NCI-H146 (cell line): ENCODE measurements at regions not wholly inside any gene's neighbourhood (a gene's known extent, or its start where the extent isn't known, plus 50 kb on each side); places are given as distances from the start of the nearest gene placed in this dataset.

Experiments used
- DNase-seq: peaks from one replicate; lab custom pipeline; 2025; lab: John Stamatoyannopoulos, UW

GRCh38 chr14:22513066-22513812 lies 75.8 kb downstream of the DAD1 start:
- no peak for DNase-seq

DNA sequence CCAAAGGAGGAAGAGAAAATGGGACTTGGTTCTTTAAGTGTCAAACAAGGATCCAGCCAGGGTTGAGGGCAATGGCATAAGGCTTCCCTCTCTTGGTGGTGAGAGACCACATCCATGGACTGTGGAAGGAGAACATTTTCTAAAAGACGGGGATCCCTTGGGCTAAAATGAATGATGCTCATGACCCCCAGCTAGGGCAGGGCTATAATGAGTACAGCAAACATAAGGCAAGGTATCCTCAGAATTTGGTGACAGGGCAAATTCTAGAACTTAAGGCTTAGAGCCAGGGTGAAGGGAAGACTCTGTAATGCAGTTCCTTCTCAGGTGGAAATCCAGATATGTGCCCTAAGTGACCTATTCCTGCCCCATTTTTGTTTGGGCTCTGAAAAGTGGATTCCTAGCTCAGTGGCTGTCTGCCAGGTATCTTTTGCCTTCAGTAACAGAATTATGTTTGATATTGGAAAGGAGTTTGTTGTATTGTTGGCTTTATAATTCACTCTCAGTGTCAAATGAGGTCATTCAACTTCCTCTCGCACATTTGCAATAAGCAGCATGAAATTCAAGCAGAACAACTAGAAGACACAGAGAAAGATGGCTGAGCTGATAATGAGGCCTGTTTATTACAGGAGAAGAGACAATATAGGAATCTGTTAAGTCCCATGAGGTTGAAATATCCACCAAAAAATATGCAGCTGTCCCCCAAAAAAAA lies 76.8 kb downstream of the DAD1 start:
- no peak for DNase-seq

GRCh38 chr14:22510527-22511110 lies 78.4 kb downstream of the DAD1 start:
- no peak for DNase-seq

GRCh38 chr14:22509751-22510300 lies 79.2 kb downstream of the DAD1 start:
- DNase-seq: no peak

GRCh38 chr14:22509036-22509709 lies 79.9 kb downstream of the DAD1 start:
- no peak for DNase-seq

- DNase-seq: no peak
These were observed 80.4 kb downstream of the DAD1 start for GRCh38 chr14:22508662-22509035.

- DNase-seq: no peak
These were observed 80.9 kb downstream of the DAD1 start for GRCh38 chr14:22508150-22508457.

DNA sequence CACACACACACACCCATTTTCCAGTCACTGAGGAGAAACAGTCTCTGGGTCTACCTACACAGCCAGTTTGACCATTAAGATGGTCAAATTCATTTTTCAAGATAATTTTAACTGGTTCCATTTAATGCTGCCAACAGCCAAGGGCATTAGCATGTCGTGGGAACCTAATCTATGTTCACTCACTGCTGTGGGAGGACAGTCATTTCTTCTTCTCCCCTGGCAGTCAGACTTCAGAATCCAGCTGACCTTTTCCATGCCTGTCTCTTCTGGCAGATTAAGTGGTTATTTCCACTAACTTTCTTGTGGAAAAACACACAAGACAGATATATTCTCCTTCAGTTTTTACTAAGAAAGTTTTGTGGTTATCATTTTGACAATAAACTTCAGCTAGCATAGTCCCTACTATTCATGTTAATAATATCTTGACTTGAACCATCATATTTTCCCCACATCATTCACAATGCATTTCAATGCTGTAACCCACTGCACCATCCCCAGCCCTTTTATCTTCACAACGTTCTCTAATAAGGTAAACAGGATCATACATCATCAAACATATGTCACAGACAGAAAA lies 82.2 kb downstream of the DAD1 start:
- no peak for DNase-seq

GRCh38 chr14:22506378-22506710 lies 82.7 kb downstream of the DAD1 start:
- DNase-seq: no peak

DNA sequence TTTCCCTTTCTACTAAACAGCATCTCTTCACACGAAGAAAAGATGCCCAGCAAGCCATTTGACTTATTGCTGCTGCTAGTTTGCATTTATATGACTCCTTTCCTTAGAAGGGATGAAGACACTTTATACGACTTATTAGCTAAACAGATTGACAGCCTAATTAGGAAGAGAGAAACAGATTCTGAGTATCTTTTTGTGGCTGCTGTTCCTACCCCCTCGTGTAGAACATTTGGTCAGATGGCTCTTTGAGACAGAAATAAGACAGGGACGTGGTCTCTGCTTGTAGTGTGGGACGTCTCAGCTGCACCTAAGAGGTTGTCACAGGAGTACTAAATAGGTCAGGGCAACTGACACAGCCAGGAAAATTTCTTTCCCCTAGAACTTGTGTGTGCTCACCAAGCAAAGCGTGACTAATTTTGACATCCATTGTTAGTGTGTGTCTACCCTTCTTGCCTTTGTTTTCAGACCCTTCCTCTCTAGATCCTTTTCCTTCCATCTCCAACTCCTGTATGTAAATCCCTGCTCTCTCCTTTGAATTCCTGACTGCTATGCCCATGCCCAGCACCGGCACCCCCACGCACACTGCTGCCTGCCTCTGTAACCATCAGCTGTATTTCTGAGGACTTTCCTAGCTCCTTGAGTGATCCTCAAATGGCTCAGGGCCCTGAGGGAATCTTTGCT lies 83.2 kb downstream of the DAD1 start:
- no peak for DNase-seq

DNA sequence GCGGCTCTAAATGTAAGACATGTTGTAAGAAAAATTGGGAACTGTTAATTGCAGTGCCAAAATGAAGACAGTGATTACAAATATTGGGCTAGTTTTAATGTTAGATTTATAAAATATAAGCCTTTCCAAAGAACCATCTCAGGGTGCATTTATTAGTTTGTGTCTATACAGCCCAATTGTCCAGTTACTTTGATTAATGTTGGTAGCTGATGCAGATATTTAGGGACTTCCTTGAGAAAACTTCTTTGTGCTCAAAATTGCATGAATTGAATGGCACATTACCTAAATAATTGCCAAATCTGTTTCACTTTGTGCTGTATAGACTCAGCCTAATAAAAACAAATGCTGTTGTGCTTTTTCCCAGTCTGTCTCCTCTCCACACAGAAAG lies 83.7 kb downstream of the DAD1 start:
- no peak for DNase-seq

- DNase-seq: no peak
These were observed 86.5 kb downstream of the DAD1 start for GRCh38 chr14:22502551-22502950.

DNA sequence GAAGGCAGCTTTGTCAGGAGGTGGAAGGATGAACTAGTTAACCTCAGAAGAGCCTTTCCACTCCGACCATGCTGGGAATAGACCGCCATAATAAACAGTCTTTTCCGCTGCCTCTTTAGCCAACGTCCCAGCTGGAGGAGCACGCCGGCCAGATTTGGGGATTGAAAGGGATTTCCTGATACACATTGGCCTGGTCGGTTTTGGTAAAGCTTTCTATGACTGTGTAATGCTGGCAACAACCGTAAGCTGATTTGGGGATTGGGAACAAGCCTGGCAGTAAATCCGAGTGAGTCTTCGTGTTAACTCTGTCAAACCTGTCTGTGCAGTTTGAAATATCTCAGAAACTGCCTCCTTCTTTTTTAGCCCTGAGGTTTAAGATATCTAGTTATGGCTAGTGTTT lies 87.0 kb downstream of the DAD1 start:
- no peak for DNase-seq

DNA sequence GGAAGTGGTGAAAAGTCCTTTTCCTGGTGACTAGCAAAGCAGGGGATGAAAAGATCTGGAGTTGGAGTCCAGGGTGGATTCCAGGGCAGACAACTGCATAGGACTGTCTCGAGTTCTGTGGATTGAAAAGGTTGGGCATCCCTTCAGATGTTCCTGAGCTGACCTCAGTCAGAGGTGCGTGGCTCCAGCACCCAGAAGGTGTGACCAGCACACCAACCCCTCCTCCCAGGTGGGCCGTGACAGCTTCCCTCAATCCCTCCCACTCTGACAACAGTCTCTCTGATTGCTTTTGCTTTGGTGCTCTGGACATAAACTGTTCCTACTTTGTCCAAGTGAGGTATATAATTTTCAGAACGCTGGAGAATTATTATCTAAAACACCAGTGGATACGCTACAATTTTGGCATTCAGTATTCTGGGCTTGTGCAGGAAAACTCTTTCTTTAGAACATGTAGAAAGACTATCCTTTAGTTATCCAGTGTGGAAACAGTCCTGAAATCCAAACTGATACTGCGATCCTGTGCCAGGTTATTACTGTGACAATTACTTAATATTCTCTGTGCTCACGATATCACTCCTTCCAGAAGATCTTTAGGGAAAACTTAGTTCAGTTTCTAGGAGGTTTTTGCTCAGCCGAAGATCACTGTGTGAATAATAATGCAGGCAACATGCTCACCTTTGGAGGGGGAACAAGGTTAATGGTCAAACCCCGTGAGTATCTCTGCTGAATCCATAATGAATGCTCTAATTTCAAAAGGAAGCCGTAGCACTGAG lies 87.9 kb downstream of the DAD1 start:
- no peak for DNase-seq

DNA sequence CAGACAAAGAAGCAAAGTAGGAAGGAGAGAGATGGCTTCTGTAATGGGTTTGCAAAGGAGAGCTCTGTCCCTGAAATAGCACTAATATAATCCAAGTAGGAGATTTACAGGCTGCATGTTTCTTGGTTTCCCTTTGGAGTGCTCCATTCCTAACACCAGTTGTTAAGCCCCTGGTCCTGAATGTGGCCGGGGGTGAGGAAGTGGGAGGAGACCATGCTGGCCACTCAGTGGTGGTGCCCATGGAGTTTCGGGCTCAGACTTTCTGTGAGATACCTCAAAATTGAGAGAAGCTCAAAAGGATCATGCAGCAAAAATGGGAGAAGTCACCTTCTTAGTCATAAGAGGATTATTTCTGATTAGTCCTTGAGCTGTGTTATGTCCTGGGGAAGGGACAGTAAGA lies 88.5 kb downstream of the DAD1 start:
- no peak for DNase-seq

GRCh38 chr14:22497671-22498093 lies 91.3 kb downstream of the DAD1 start:
- DNase-seq: no peak

GRCh38 chr14:22497144-22497423 lies 91.9 kb downstream of the DAD1 start:
- DNase-seq: no peak

- DNase-seq: no peak
These were observed 94.4 kb downstream of the DAD1 start for GRCh38 chr14:22494486-22495135.

DNA sequence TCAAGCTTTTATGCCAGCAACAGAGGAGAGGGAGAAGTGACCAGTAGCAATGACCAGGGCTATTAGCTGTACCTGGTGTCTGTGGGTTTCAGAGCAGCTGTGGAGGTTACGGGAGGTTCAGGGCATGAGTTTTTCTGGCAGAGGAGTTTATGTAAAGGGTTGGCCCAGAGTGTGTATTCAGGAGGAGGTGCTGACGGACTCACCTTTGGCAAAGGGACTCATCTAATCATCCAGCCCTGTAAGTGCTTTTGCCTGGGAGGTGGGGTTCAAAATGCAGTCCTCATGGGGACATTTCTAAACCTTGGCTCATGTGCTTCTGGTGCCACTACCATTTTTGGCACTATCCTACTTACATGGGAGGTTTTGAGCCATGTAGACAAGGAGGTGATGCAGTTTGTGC lies 95.3 kb downstream of the DAD1 start:
- no peak for DNase-seq

GRCh38 chr14:22492622-22493542 lies 96.1 kb downstream of the DAD1 start:
- no peak for DNase-seq
